GM18868 (cell line): ENCODE measurements at regions not wholly inside any gene's neighbourhood (a gene's known extent, or its start where the extent isn't known, plus 50 kb on each side); places are given as distances from the start of the nearest gene placed in this dataset.
A peak's percentile ranks its signal among the peaks of the same experiment; 100 is the strongest.
"Not testable (repeated sequence)": the region's sequence is repeated elsewhere in the genome, so short reads cannot be mapped to it uniquely, and the experiment has no call there.

Source experiments
- ATAC-seq: cut with Tn5 transposase; IDR thresholded peaks from one replicate; pipeline ENCODE4 v1.9.1; 2021; ENCODE audit warnings: mild to moderate bottlenecking, moderate library complexity; ENCODE audit not compliant: unreplicated experiment

DNA sequence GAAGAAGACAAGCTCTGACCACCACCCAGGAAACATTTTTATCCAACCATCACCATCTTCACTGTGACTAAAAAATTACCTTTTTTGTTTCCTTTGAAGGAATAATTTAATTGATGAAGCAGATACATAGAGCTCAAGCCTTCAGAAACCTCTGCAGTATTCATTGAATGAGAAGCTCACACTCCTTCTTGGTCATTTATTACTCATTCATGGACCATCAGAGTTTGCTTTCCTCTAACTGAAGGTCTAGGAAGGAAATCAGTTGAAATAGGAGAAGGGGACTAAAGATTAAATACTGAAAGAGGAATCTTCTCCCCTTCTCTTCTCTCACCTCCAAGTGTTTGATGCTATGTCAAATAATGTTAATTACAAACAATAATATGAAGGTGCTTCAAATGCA is 290.6 kb upstream of the KLF3 start:
- no peak for ATAC-seq

GRCh38 chr4:38377195-38377594 is 286.8 kb upstream of the KLF3 start:
- no peak for ATAC-seq

- no peak for ATAC-seq
Observed at GRCh38 chr4:38378478-38378877, 285.5 kb upstream of the KLF3 start.

DNA sequence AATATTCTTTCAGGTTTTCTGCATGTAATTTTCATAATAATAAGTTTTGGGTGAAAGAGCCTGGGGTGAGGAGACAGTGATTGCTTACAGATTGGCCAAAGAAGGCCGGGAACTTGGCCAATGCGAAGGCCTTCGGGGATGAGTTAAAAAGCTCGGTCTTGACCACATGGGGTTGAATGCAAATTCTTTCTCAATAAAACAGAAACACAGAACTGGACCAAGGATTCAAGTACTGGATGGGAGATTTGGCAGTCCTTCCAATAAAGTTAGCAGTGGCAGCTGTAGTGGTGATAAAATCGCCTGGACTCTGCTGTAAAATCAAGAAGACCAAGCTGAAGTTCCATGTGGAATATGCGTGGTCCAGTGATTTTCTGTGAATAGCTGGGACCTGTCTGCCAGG is 282.2 kb upstream of the KLF3 start:
- no peak for ATAC-seq

GRCh38 chr4:38382520-38382919 is 281.5 kb upstream of the KLF3 start:
- ATAC-seq = no peak

- no peak for ATAC-seq
Observed at GRCh38 chr4:38383646-38384121, 280.3 kb upstream of the KLF3 start.

DNA sequence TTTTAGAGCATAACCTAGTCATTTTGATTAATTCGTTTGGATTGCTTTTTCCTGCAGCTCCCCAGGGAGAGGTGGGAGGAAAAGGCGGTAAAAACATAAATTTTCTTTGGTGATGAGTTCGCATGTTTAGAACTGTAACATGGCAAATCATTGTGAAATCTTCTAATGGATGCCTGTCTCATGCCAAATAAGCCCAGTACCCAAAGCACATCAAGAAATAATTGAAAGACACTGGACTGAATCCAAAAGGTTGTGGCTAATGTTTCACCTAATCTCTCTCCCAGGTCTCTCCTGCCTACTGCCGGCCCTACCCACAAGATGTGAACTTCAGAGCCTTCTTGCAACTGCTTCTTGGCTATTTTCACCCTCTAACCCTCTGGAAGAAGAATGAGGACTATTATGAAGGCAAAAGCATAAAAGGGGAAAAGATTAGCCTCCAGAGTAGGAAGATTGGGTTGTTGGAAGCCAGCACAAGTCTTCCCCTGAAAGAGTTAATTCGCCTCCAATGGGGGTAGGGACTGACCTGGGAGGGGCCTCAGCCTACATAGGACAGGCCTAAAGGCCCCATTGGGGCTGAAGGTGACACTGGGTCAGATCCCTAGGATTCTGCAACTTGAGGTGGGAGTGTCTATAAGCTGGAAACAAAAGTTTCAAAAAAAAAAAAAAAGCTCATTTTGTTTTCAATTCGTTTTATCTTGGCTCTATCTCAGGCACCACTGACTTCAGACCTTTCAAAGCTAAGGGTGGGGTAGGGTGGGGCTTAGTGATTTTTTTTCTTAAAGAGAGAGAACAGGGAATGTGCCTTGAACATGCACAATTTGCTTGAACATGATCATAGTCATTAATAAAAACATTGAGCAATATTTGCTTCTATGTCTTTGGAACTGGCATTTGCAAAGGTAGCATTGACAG is 278.6 kb upstream of the KLF3 start:
- no peak for ATAC-seq

GRCh38 chr4:38386005-38386551 is 277.9 kb upstream of the KLF3 start:
- ATAC-seq = no peak

- no peak for ATAC-seq
Observed at GRCh38 chr4:38386654-38387188, 277.3 kb upstream of the KLF3 start.

DNA sequence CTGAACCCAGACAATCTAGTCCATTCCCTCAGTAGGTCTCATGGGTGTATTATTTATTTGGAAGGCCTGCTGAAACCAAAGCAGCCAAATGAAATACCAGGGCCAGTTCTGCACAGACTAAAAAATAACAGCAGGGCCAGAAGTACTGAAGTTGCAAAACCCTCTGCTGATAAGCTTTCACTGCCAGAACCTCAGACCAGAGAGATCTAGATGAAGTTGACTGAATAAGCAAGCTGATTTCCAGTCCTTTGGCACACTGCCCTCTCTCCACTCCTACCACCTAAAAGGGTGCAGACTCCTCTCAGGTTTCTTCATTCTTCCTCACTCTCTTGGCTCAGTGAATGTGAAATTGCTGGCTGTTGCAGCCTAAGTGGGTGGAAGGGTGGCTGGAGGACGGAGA is 276.7 kb upstream of the KLF3 start:
- ATAC-seq = no peak

DNA sequence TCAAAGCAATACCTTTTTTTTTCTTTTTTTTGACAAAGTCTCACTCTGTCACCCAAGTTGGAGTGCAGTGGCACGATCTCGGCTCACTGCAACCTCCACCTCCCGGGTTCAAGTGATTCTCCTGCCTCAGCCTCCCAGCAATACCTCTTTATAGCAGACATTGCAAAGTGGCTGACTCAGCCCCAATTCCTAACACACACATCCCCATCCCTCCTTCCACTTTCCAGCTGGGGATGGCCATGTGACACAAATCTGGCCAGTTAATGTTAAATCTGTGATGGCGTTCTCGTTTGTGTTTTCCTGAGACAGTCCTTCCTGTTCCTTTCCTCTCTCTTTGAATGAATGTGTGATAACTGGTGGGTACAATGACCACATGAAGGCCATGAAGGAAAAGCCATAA is 276.2 kb upstream of the KLF3 start:
- ATAC-seq = no peak

DNA sequence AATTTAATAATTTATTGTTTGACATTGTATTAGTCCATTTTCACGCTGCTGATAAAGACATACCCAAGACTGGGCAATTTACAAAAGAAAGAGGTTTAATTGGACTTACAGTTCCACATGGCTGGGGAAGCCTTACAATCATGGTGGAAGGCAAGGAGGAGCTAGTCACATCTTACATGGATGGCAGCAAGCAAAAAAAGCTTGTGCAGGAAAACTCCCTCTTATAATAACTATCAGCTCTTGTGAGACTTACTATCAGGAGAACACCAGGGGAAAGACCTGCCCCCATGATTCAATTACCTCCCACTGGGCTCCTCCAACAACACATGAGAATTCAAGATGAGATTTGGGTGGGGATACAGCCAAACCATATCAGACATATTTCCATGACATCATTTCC is 275.1 kb upstream of the KLF3 start:
- ATAC-seq = not testable (repeated sequence)

DNA sequence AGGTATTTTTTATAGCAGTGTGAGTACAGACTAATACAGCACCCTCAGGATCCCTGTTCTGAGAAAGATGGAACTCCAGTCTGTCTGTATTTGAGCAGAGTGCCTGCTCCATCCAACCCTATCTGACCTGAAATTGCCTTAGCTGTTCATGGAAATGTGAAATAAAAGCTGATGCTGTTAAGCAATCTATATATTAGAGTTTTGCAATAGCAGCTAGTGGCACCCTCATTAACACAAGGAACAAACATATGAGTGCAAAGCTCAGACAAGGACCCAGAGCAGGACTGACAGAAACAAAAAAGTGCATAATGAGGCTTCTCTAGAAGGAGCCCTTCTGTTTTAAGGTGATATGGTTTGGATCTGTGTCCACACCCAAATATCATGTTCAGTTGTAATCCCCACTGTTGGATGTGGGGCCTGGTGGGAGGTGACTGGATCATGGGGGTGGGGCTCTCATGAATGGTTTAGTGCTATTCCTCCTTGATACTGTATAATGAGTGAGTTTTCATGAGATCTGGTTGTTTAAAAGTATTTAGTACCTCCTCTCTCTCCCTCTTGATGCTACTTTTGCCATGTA is 272.9 kb upstream of the KLF3 start:
- ATAC-seq = no peak

GRCh38 chr4:38392223-38392855 is 271.7 kb upstream of the KLF3 start:
- no peak for ATAC-seq

GRCh38 chr4:38396091-38396490 is 267.9 kb upstream of the KLF3 start:
- no peak for ATAC-seq

DNA sequence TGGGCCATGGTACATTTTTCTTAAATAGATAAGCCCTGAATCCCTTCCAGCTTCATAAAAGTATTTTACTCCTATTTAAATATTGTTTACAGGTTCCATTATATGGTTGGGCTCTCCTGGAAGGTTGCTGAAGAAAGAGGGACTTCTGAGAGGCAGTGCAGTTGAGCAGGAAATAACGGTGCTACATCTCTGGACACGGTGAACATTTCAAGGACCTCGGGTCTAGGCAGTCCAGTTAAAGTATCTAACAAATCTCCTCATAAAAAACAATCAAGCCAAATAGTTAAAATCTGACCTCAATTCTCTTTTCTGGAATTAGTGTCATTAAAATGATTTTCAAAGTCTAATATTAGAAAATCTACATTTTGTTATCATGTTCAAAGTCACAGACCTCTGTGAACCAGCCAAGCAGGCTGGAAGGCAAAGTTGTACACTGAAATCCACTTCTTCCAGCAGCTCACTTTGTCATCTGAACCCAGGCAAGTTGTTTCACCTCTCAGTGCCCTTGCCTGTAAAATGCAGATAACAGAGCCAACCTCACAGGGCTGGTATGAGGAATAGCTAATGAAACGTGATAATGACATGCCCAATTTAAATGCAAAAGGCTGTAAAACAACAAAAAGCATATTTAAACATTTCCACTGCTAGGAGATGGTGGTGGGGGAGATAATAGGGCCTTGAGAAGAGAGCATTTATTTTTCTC is 267.0 kb upstream of the KLF3 start:
- ATAC-seq = no peak

DNA sequence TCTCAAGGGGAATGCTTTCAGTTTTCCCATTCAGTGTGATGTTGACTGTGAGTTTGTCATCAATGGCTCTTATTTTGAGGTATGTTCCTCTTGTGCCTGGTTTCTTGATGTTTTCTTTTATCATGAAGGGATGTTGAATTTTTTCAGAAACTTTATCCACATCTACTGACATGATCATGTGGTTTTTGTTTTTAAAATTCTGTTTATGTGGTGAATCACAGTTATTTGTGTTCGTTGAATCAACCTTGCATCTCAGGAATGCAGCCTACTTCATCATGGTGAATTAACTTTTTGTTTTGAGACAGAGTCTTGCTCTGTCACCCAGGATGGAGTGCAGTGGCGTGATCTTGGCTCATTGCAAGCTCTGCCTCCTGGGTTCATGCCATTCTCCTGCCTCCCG is 263.1 kb upstream of the KLF3 start:
- no peak for ATAC-seq

GRCh38 chr4:38406243-38406642 is 257.8 kb upstream of the KLF3 start:
- ATAC-seq = no peak

DNA sequence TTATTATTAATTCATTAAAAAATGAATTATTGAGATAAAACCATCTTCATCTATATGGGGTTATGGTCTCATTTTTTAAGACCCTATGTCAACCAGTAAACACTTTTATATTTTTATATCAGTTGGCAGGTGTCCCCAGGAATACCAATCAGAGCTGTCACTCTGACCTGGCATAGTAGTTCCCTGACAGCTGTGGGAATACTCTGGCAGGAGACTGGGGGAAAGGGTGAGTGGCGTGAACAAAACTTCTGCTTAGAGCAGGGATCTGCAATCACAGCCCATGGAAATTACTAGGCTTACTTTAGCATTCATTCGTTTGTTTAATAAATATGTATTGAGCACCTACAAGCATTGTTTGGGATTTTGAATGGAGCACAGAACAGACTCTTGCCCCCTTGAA is 254.1 kb upstream of the KLF3 start:
- ATAC-seq = no peak

DNA sequence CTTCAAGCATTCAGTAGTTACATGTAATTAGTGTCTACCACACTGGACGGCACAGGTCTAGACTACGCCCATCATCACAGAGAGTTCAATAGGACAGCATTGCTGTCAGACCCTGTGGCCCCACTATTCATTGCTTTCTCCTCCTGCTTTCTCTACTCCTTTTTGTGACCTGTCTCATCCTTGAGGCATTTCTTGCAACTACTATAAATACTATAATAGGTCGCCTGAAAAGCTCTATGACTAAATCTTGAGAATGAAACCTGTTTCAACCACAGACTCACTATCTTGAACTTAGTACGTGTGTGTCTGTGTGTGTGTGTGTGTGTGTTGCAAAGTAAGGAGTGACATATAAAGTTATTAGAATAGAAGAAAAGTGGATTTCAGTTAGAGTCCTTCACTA is 252.9 kb upstream of the KLF3 start:
- peak; percentile 90 for ATAC-seq
